H9 (cell line): ENCODE measurements at regions not wholly inside any gene's neighbourhood (a gene's known extent, or its start where the extent isn't known, plus 50 kb on each side); places are given as distances from the start of the nearest gene placed in this dataset.

Source experiments
- DNase-seq: peaks from one replicate; pipeline ENCODE4 v3.0.0-alpha.2; 2017
- H2AFZ ChIP-seq: one replicate; pipeline ENCODE4 v1.6.1; 2013; ENCODE audit warnings: mild to moderate bottlenecking, low read length, control low read depth, moderate library complexity
- H2AK5ac ChIP-seq: 2 replicates; pipeline ENCODE4 v1.6.1; 2013; ENCODE audit warnings: low read length, control low read depth, mixed read lengths; ENCODE audit not compliant: insufficient read length
- H2BK120ac ChIP-seq: one replicate; pipeline ENCODE4 v1.6.1; 2013; ENCODE audit warnings: low read depth, mild to moderate bottlenecking, low read length, control low read depth, inconsistent platforms; ENCODE audit not compliant: poor library complexity, severe bottlenecking
- H2BK12ac ChIP-seq: 2 replicates; pipeline ENCODE4 v1.6.1; 2013; ENCODE audit warnings: low read length, control low read depth, mixed read lengths, low read depth; ENCODE audit not compliant: insufficient read length
- H2BK15ac ChIP-seq: 2 replicates; pipeline ENCODE4 v1.6.1; 2013; ENCODE audit warnings: low read depth, low read length, control low read depth
- H2BK20ac ChIP-seq: one replicate; pipeline ENCODE4 v1.6.1; 2013; ENCODE audit warnings: low read depth, mild to moderate bottlenecking, low read length, control low read depth, inconsistent platforms; ENCODE audit not compliant: poor library complexity, severe bottlenecking
- H2BK5ac ChIP-seq: 2 replicates; pipeline ENCODE4 v1.6.1; 2013; ENCODE audit warnings: low read length, control low read depth, mixed read lengths; ENCODE audit not compliant: insufficient read length
- H3K14ac ChIP-seq: 2 replicates; pipeline ENCODE4 v1.6.1; 2013; ENCODE audit warnings: low read length, control low read depth; ENCODE audit not compliant: insufficient read depth
- H3K18ac ChIP-seq: 2 replicates; pipeline ENCODE4 v1.6.1; 2013; ENCODE audit warnings: low read depth, mild to moderate bottlenecking, mixed read lengths, low read length, control low read depth; ENCODE audit not compliant: insufficient read length
- H3K23ac ChIP-seq: 2 replicates; pipeline ENCODE4 v1.6.1; 2013; ENCODE audit warnings: low read length, control low read depth, mixed read lengths, low read depth; ENCODE audit not compliant: insufficient read length
- H3K23me2 ChIP-seq: 2 replicates; pipeline ENCODE4 v1.6.1; 2013; ENCODE audit warnings: low read depth, mild to moderate bottlenecking, mixed read lengths, low read length, control low read depth; ENCODE audit not compliant: insufficient read length, poor library complexity, severe bottlenecking
- H3K27ac ChIP-seq: 2 replicates; pipeline ENCODE4 v1.5.1; 2013; ENCODE audit warnings: low read length, control low read depth, mixed read lengths, low read depth; ENCODE audit not compliant: insufficient read length
- H3K27me3 ChIP-seq: 2 replicates; pipeline ENCODE4 v1.6.1; 2013; ENCODE audit warnings: low read length, control low read depth, inconsistent platforms; ENCODE audit not compliant: insufficient read depth
- H3K4ac ChIP-seq: 2 replicates; pipeline ENCODE4 v1.6.1; 2013; ENCODE audit warnings: low read depth, mild to moderate bottlenecking, control low read depth, inconsistent platforms, low read length, moderate library complexity
- H3K4me1 ChIP-seq: 2 replicates; pipeline ENCODE4 v1.6.1; 2013; ENCODE audit warnings: low read length, control low read depth, inconsistent platforms; ENCODE audit not compliant: insufficient read depth
- H3K4me2 ChIP-seq: 2 replicates; pipeline ENCODE4 v1.6.1; 2013; ENCODE audit warnings: low read length, control low read depth, mixed read lengths; ENCODE audit not compliant: insufficient read length, insufficient read depth
- H3K56ac ChIP-seq: 2 replicates; pipeline ENCODE4 v1.6.1; 2013; ENCODE audit warnings: low read depth, mild to moderate bottlenecking, mixed read lengths, low read length, control low read depth; ENCODE audit not compliant: insufficient read length
- H3K79me1 ChIP-seq: 2 replicates; pipeline ENCODE4 v1.6.1; 2013; ENCODE audit warnings: low read depth, mild to moderate bottlenecking, moderate library complexity, low read length, control low read depth, inconsistent platforms; ENCODE audit not compliant: insufficient read depth, poor library complexity, severe bottlenecking
- H3K79me2 ChIP-seq: 2 replicates; pipeline ENCODE4 v1.6.1; 2013; ENCODE audit warnings: low read length, control low read depth, inconsistent platforms; ENCODE audit not compliant: insufficient read depth
- H3K9ac ChIP-seq: 2 replicates; pipeline ENCODE4 v1.6.1; 2013; ENCODE audit warnings: low read length, control low read depth, mixed read lengths; ENCODE audit not compliant: insufficient read length; ENCODE audit errors: extremely low read depth
- H3K9me3 ChIP-seq: one replicate; pipeline ENCODE4 v1.6.1; 2013; ENCODE audit warnings: low read depth, low read length, inconsistent platforms; ENCODE audit not compliant: control insufficient read depth
- H3T11ph ChIP-seq: one replicate; pipeline ENCODE4 v1.6.1; 2013; ENCODE audit warnings: mild to moderate bottlenecking, low read length, control low read depth, inconsistent platforms
- H4K20me1 ChIP-seq: one replicate; pipeline ENCODE4 v1.6.1; 2013; ENCODE audit not compliant: control insufficient read depth, insufficient read length, insufficient read depth
- H4K5ac ChIP-seq: 2 replicates; pipeline ENCODE4 v1.6.1; 2013; ENCODE audit warnings: low read depth, mild to moderate bottlenecking, mixed read lengths, low read length, control low read depth; ENCODE audit not compliant: insufficient read length
- H4K8ac ChIP-seq: replicated peaks from 2 replicates; pipeline ENCODE4 v1.6.1; 2013; ENCODE audit warnings: low read length, control low read depth, mixed read lengths, low read depth; ENCODE audit not compliant: insufficient read length
- H4K91ac ChIP-seq: 2 replicates; pipeline ENCODE4 v1.6.1; 2013; ENCODE audit warnings: low read depth, mild to moderate bottlenecking, moderate library complexity, mixed read lengths, low read length, control low read depth; ENCODE audit not compliant: insufficient read length
- H3K27ac Mint-ChIP-seq, 3 experiments: 2 replicates in 2 of 3; 3 replicates in 1 of 3; pipeline ENCODE4 v1.8.0; 2020 to 2021; ENCODE audit warnings: mixed read lengths in 3 of 3, mild to moderate bottlenecking in 1 of 3, moderate library complexity in 1 of 3
- H3K27me3 Mint-ChIP-seq: 2 replicates; pipeline ENCODE4 v1.8.0; 2021; ENCODE audit warnings: low read depth, mild to moderate bottlenecking, moderate library complexity, mixed read lengths
- H3K36me3 Mint-ChIP-seq, 3 experiments: 2 replicates in 2 of 3; 3 replicates in 1 of 3; pipeline ENCODE4 v1.8.0; 2020 to 2021; ENCODE audit warnings: low read depth in 3 of 3, mixed read lengths in 3 of 3; ENCODE audit not compliant: insufficient read depth in 1 of 3
- H3K4me1 Mint-ChIP-seq, 2 experiments: 2 replicates each; pipeline ENCODE4 v1.8.0; 2020; ENCODE audit warnings: mixed read lengths in 2 of 2
- H3K4me3 Mint-ChIP-seq, 2 experiments: 2 replicates in 1 of 2; 3 replicates in 1 of 2; pipeline ENCODE4 v1.8.0; 2020 to 2021; ENCODE audit warnings: mild to moderate bottlenecking in 2 of 2, mixed read lengths in 2 of 2, moderate library complexity in 1 of 2
- H3K9me3 Mint-ChIP-seq, 2 experiments: 2 replicates in 1 of 2; 3 replicates in 1 of 2; pipeline ENCODE4 v1.8.0; 2020; ENCODE audit warnings: mild to moderate bottlenecking in 2 of 2, mixed read lengths in 2 of 2, moderate library complexity in 1 of 2
- CTCF ChIP-seq: fragments of 200-600 bp; sonication (generic); conservative IDR thresholded peaks from 3 replicates; pipeline ENCODE4 v1.8.0; 2021; ENCODE audit warnings: antibody characterized with exemption, mild to moderate bottlenecking
- WGBS: extraction: QIAGEN DNeasy Blood & Tissue Kit; methylation state at CpG from one replicate; pipeline ENCODE4 v1.1.7; 2013; ENCODE audit warnings: missing lambda C conversion rate, low lambda C conversion rate, mixed read lengths; ENCODE audit not compliant: insufficient read length; ENCODE audit errors: extremely low coverage; 5-methylcytosine and 5-hydroxymethylcytosine counted together

- Mint-ChIP-seq H3K36me3 (peaks cover 5 to 13% (median 7%) of the 10 kb centered on the region in 3 experiments; a peak in 5 of 7 replicates), H3K27me3 (peaks cover 7% of the 10 kb centered on the region), H3K4me3 (no peak overlapping the region), H3K27ac (no peak overlapping the region), H3K9me3 (peaks cover 11 to 41% of the 10 kb centered on the region in 2 experiments), H3K4me1 (peaks cover 0 to 2% of the 10 kb centered on the region in 2 experiments; a peak in 1 of 4 replicates)
- H3K27ac ChIP-seq: no peak overlapping the region
- H2AFZ ChIP-seq: no peak overlapping the region
- DNase-seq: no peak
- no CpG with 5 or more reads among the region's 4 CpGs for WGBS
- H3T11ph ChIP-seq: no peak overlapping the region
- H3K56ac ChIP-seq: no peak overlapping the region
- no peak overlapping the region for H3K4me2 ChIP-seq
- H3K9me3 ChIP-seq: no peaks in the 10 kb centered on the region
- H4K5ac ChIP-seq: no peak overlapping the region
- H4K20me1 ChIP-seq: no peaks in the 10 kb centered on the region
- H4K91ac ChIP-seq: no peak overlapping the region
- H3K9ac ChIP-seq: no peak overlapping the region
- H3K4ac ChIP-seq: no peak overlapping the region
- no peak overlapping the region for H3K14ac ChIP-seq
- no peak overlapping the region for H2BK20ac ChIP-seq
- H3K4me1 ChIP-seq: no peaks in the 10 kb centered on the region
- H2BK15ac ChIP-seq: no peak overlapping the region
- no peak overlapping the region for H3K23ac ChIP-seq
- H3K18ac ChIP-seq: no peak overlapping the region
- H3K23me2 ChIP-seq: no peaks in the 10 kb centered on the region
- no peak overlapping the region for H2BK5ac ChIP-seq
- no peak overlapping the region for H4K8ac ChIP-seq
- no peak overlapping the region for H2BK12ac ChIP-seq
- no peaks in the 10 kb centered on the region for H3K27me3 ChIP-seq
- no peak for TF ChIP-seq CTCF
- H2BK120ac ChIP-seq: no peak overlapping the region
- no peaks in the 10 kb centered on the region for H3K79me1 ChIP-seq
- H2AK5ac ChIP-seq: no peak overlapping the region
- no peaks in the 10 kb centered on the region; the same call in 1 of the 2 replicates for H3K79me2 ChIP-seq
Observed at GRCh38 chrX:8897259-8897658, 96.1 kb upstream of the FAM9A start.
